MCF 10A (cell line): ENCODE measurements at regions not wholly inside any gene's neighbourhood (a gene's known extent, or its start where the extent isn't known, plus 50 kb on each side); places are given as distances from the start of the nearest gene placed in this dataset.
"Not testable (repeated sequence)": the region's sequence is repeated elsewhere in the genome, so short reads cannot be mapped to it uniquely, and the experiment has no call there.

Experiments used
- BruUV-seq: library from RNA; stranded (reverse); fragments of 400-500 nt; replicated peaks from 2 replicates; lab custom pipeline; 2021; lab: Mats Ljungman, UMichigan
- CTCF ChIA-PET: fragments of 300-600 bp; sonication (Branson Sonifier 250); formaldehyde crosslinking; extraction: SDS; loops from one replicate; lab custom pipeline; 2021; ENCODE audit warnings: antibody characterized with exemption, inconsistent platforms; lab: Yijun Ruan, JAX
- POLR2A ChIA-PET: fragments of 300-600, 350-650 bp; sonication (Branson Sonifier 250); formaldehyde crosslinking; extraction: SDS; loops from one replicate; lab custom pipeline; 2020; ENCODE audit warnings: antibody characterized with exemption, inconsistent platforms; lab: Yijun Ruan, JAX
- DNase-seq: peaks from one replicate; pipeline ENCODE4 v3.0.0-alpha.2; 2018; ENCODE audit not compliant: unreplicated experiment
- H3K27ac Mint-ChIP-seq: one replicate; pipeline ENCODE4 v1.8.0; 2022; ENCODE audit warnings: mild to moderate bottlenecking, low read depth, mixed read lengths; ENCODE audit not compliant: unreplicated experiment
- H3K27me3 Mint-ChIP-seq: one replicate; pipeline ENCODE4 v1.8.0; 2022; ENCODE audit warnings: mixed read lengths; ENCODE audit not compliant: insufficient read depth, unreplicated experiment
- H3K36me3 Mint-ChIP-seq: one replicate; pipeline ENCODE4 v1.8.0; 2022; ENCODE audit warnings: mild to moderate bottlenecking, moderate library complexity, mixed read lengths; ENCODE audit not compliant: insufficient read depth, unreplicated experiment
- H3K4me1 Mint-ChIP-seq: one replicate; pipeline ENCODE4 v1.8.0; 2022; ENCODE audit warnings: mixed read lengths; ENCODE audit not compliant: insufficient read depth, unreplicated experiment
- H3K4me3 Mint-ChIP-seq: one replicate; pipeline ENCODE4 v1.8.0; 2022; ENCODE audit warnings: mild to moderate bottlenecking, moderate library complexity, mixed read lengths; ENCODE audit not compliant: unreplicated experiment
- H3K9me3 Mint-ChIP-seq: one replicate; pipeline ENCODE4 v1.8.0; 2022; ENCODE audit warnings: mixed read lengths; ENCODE audit not compliant: unreplicated experiment
- CTCF ChIP-seq: fragments of 200-600 bp; IDR thresholded peaks from one replicate; pipeline ENCODE4 v1.8.0; 2022; ENCODE audit warnings: antibody characterized with exemption, mild to moderate bottlenecking; ENCODE audit not compliant: unreplicated experiment
- intact Hi-C: fragments of 100-400 bp; cut with micrococcal nuclease; formaldehyde crosslinking; loops from 2 replicates; pipeline ENCODE4 v1.14.1; 2022

GRCh38 chr2:34159901-34160300 is 560.8 kb upstream of the FAM98A start:
- Mint-ChIP-seq H3K36me3 (no peaks in the 10 kb centered on the region), H3K27ac (no peak overlapping the region), H3K4me1 (peaks cover 6% of the 10 kb centered on the region), H3K27me3 (no peaks in the 10 kb centered on the region), H3K9me3 (no peaks in the 10 kb centered on the region), H3K4me3 (no peak overlapping the region)
- no peak for DNase-seq
- intact Hi-C loops = no loop called here
- POLR2A ChIA-PET = interaction anchor here (0.6 kb wide), 1 partner anchor 10 kb away, joined by 3 read pairs; no protein-coding TSS in a partner anchor
- CTCF ChIA-PET = interaction anchor here (0.6 kb wide), 1 partner anchor 115 kb away, joined by 3 read pairs; no protein-coding TSS in a partner anchor
- TF ChIP-seq CTCF = no peak
- no TSS peak for BruUV-seq

GRCh38 chr2:34153484-34153883 is 554.4 kb upstream of the FAM98A start:
- no peak for DNase-seq
- Mint-ChIP-seq H3K4me3 (no peak overlapping the region), H3K4me1 (no peaks in the 10 kb centered on the region), H3K27me3 (no peaks in the 10 kb centered on the region), H3K9me3 (no peaks in the 10 kb centered on the region), H3K27ac (no peak overlapping the region), H3K36me3 (no peaks in the 10 kb centered on the region)
- intact Hi-C loops = no loop called here
- BruUV-seq = no TSS peak
- POLR2A ChIA-PET = no interaction called here
- no peak for TF ChIP-seq CTCF
- CTCF ChIA-PET = no interaction called here

GRCh38 chr2:34147780-34148179 is 548.7 kb upstream of the FAM98A start:
- CTCF ChIA-PET = no interaction called here
- Mint-ChIP-seq H3K4me1 (no peaks in the 10 kb centered on the region), H3K27ac (no peak overlapping the region), H3K36me3 (no peaks in the 10 kb centered on the region), H3K9me3 (no peaks in the 10 kb centered on the region), H3K27me3 (no peaks in the 10 kb centered on the region), H3K4me3 (no peak overlapping the region)
- DNase-seq = no peak
- TF ChIP-seq CTCF = no peak
- intact Hi-C loops = no loop called here
- BruUV-seq = no TSS peak
- POLR2A ChIA-PET = no interaction called here

GRCh38 chr2:34143149-34143548 is 544.0 kb upstream of the FAM98A start:
- Mint-ChIP-seq H3K4me3 (no peak overlapping the region), H3K9me3 (no peaks in the 10 kb centered on the region), H3K27me3 (no peaks in the 10 kb centered on the region), H3K36me3 (no peaks in the 10 kb centered on the region), H3K27ac (no peak overlapping the region), H3K4me1 (no peaks in the 10 kb centered on the region)
- CTCF ChIA-PET = interaction anchor here (0.5 kb wide), 1 partner anchor 454 kb away, joined by 3 read pairs; no protein-coding TSS in a partner anchor
- POLR2A ChIA-PET = no interaction called here
- no peak for TF ChIP-seq CTCF
- no peak for DNase-seq
- no TSS peak for BruUV-seq
- intact Hi-C loops = no loop called here

GRCh38 chr2:34142531-34143008 is 543.5 kb upstream of the FAM98A start:
- CTCF ChIA-PET, H3K4me3 Mint-ChIP-seq, intact Hi-C loops, H3K27ac Mint-ChIP-seq, POLR2A ChIA-PET, H3K4me1 Mint-ChIP-seq, H3K27me3 Mint-ChIP-seq, DNase-seq, BruUV-seq, H3K9me3 Mint-ChIP-seq, H3K36me3 Mint-ChIP-seq: not testable (repeated sequence)

GRCh38 chr2:34133065-34133464 is 534.0 kb upstream of the FAM98A start:
- BruUV-seq, H3K4me3 Mint-ChIP-seq, H3K27me3 Mint-ChIP-seq, DNase-seq, H3K27ac Mint-ChIP-seq, POLR2A ChIA-PET, H3K36me3 Mint-ChIP-seq, intact Hi-C loops, CTCF ChIA-PET, H3K4me1 Mint-ChIP-seq, H3K9me3 Mint-ChIP-seq: not testable (repeated sequence)
